ENCODE measurements at regions not wholly inside any gene's neighbourhood (a gene's known extent, or its start where the extent isn't known, plus 50 kb on each side); places are given as distances from the start of the nearest gene placed in this dataset.
A peak's percentile ranks its signal among the peaks of the same experiment; 100 is the strongest.

- TF ChIP-seq CTCF (conservative IDR thresholded peaks at IDR 0.05; ENCODE audit: low read depth, low read length) = no peak
- no peak for DNase-seq (ENCODE audit: low read depth)
- no peak overlapping the region for H3K4me3 ChIP-seq (ENCODE audit: low read depth, low read length)
Observed at GRCh38 chr1:182189535-182190066, 128.1 kb upstream of the ZNF648 start.

DNA sequence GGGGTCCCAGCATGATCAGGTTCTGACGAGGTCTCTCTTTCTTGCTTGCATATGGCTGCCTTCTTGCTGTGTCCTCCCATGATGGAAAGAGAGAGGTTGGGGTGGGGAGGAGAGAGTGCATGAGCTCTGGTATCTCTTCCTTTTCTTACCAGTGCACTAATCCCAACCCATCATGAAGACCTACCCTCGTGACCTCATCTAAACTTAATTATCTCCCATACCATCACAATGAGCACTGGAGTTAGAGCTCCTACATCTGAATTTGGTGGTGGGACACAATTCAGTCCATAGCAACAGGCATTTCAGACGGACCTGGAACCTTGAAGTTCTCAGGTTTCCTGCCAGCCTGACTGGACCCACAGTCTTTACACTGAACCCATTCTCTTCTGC, 125.2 kb upstream of the ZNF648 start:
- TF ChIP-seq CTCF (conservative IDR thresholded peaks at IDR 0.05; ENCODE audit: low read depth, low read length) = no peak
- DNase-seq (ENCODE audit: low read depth) = no peak
- no peak overlapping the region for H3K4me3 ChIP-seq (ENCODE audit: low read depth, low read length)

DNA sequence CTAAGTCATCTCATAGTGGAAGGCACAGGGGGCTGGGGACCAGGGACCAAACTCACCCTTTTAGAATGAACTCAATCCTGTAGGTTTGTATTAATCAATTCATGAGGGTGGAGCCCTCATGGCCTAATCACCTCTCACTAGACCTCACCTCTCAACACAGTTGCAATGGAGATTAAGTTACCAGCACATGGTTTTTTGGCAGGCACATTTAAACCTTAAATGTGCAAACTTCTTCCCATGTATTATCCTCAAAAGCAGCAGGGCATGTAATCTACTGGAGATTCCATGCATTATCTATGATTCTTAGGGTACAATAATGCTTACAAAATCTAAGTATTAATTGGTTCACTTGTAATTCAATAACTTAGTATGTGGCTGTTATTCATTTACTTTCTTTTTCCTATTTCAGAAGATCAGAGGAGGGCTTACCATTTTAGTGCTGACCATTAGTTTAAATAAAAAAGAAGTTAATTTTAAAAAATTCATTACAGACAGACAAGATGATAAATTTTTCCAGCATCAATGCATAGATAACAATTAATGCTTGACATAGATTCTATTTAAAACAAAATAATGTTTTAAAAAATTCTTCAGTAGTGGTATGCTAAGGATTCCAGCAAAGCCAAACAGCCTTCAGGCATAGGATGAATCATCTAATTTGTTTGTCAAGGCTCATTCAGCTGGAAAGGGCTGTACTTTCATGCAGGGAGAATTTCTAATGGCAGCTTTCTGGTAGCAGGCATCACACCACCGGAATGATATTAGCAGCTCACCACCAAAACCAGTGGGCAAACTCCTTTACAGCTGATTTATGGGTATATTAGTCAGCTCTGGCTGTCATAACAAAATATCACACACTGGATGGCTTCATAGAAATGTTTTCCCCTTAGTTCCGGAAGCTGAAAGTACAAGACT, 124.6 kb upstream of the ZNF648 start:
- H3K4me3 ChIP-seq (ENCODE audit: low read depth, low read length) = no peak overlapping the region
- no peak for TF ChIP-seq CTCF (conservative IDR thresholded peaks at IDR 0.05; ENCODE audit: low read depth, low read length)
- DNase-seq (ENCODE audit: low read depth) = peak; percentile 20

- no peak for TF ChIP-seq CTCF (conservative IDR thresholded peaks at IDR 0.05; ENCODE audit: low read depth, low read length)
- no peak for DNase-seq (ENCODE audit: low read depth)
- H3K4me3 ChIP-seq (ENCODE audit: low read depth, low read length) = no peak overlapping the region
Observed at GRCh38 chr1:182185136-182185535, 123.6 kb upstream of the ZNF648 start.

DNA sequence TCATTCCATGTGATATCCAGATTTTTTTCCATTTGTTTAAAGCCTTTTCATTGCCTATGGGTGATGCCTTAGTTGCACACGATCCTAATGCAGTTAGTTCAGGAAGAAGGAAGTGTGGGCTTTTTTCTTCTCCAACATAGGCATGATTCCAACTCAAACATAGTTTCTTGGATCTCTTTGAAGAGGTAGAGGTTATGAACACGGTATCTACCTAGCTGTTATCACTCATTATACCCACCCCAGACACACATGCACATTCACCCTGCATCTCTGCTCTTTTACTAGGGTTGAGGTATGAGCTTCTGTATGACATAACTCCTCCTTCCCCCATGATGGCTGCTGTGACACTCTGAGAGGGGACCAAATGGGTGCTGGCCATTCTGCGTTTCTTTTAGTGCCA, 122.1 kb upstream of the ZNF648 start:
- TF ChIP-seq CTCF (conservative IDR thresholded peaks at IDR 0.05; ENCODE audit: low read depth, low read length) = no peak
- no peak for DNase-seq (ENCODE audit: low read depth)
- no peak overlapping the region for H3K4me3 ChIP-seq (ENCODE audit: low read depth, low read length)

GRCh38 chr1:182182311-182182710, 120.8 kb upstream of the ZNF648 start:
- TF ChIP-seq CTCF (conservative IDR thresholded peaks at IDR 0.05; ENCODE audit: low read depth, low read length) = no peak
- no peak for DNase-seq (ENCODE audit: low read depth)
- no peak overlapping the region for H3K4me3 ChIP-seq (ENCODE audit: low read depth, low read length)

- no peak for TF ChIP-seq CTCF (conservative IDR thresholded peaks at IDR 0.05; ENCODE audit: low read depth, low read length)
- DNase-seq (ENCODE audit: low read depth) = no peak
- H3K4me3 ChIP-seq (ENCODE audit: low read depth, low read length) = no peak overlapping the region
Observed at GRCh38 chr1:182181167-182181572, 119.7 kb upstream of the ZNF648 start.
